Colonic mucosa (tissue), 4 donors: ENCODE measurements at regions not wholly inside any gene's neighbourhood (a gene's known extent, or its start where the extent isn't known, plus 50 kb on each side); places are given as distances from the start of the nearest gene placed in this dataset.
"Not testable (repeated sequence)": the region's sequence is repeated elsewhere in the genome, so short reads cannot be mapped to it uniquely, and the experiment has no call there.

Experiments used
- DNase-seq: peaks from one replicate; pipeline ENCODE4 v3.0.0-alpha.2; 2020
- H3K27ac ChIP-seq: fragments of 200-600 bp; one replicate; pipeline ENCODE4 v1.8.0; 2021
- H3K27me3 ChIP-seq: fragments of 200-600 bp; one replicate; pipeline ENCODE4 v1.8.0; 2021
- H3K36me3 ChIP-seq: fragments of 200-600 bp; one replicate; pipeline ENCODE4 v1.8.0; 2021
- H3K4me1 ChIP-seq: fragments of 200-600 bp; one replicate; pipeline ENCODE4 v1.8.0; 2021; ENCODE audit warnings: mild to moderate bottlenecking
- H3K4me3 ChIP-seq: fragments of 200-600 bp; one replicate; pipeline ENCODE4 v1.8.0; 2021
- H3K9ac ChIP-seq, 2 donors: one replicate each; pipeline ENCODE4 v1.7.0; 2013; ENCODE audit warnings: control low read depth in 2 of 2, low read depth in 2 of 2, low read length in 2 of 2
- H3K9me3 ChIP-seq: fragments of 200-600 bp; one replicate; pipeline ENCODE4 v1.8.0; 2021
- intact Hi-C: fragments of 100-400 bp; cut with DNase I; formaldehyde crosslinking; loops from one replicate; pipeline ENCODE4 v1.14.1; 2022
- TF ChIP-seq, protein P1 (sequence below): fragments of 200-600 bp; IDR thresholded peaks from one replicate; pipeline ENCODE4 v1.8.0; 2022; ENCODE audit warnings: antibody characterized with exemption, mild to moderate bottlenecking
- donor health status: healthy.
- donor health status: DM: no; HTN: no; CAD: no.
- donor health status: DM: no; HTN: no; CAD: no.

DNA sequence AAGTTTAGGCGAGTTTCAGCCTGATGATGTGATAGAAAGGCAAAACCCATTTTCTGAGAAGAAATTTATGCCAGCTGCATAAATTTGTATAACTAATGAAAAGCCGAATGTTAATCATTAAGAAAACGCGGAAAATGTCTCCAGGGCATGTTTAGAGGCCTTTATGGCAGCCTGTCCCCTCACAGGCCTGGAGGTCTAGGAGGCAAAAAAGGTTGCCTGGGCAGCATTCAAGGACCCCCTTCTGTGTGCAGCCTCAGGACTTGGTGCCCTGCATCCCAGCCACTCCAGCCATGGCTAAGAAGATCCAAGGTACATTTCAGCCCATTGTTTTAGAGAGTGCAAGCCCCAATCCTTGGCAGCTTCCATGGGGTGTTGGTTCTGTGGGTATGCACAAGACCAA, 614.2 kb downstream of the SLITRK5 start:
- TF ChIP-seq, protein P1, sequence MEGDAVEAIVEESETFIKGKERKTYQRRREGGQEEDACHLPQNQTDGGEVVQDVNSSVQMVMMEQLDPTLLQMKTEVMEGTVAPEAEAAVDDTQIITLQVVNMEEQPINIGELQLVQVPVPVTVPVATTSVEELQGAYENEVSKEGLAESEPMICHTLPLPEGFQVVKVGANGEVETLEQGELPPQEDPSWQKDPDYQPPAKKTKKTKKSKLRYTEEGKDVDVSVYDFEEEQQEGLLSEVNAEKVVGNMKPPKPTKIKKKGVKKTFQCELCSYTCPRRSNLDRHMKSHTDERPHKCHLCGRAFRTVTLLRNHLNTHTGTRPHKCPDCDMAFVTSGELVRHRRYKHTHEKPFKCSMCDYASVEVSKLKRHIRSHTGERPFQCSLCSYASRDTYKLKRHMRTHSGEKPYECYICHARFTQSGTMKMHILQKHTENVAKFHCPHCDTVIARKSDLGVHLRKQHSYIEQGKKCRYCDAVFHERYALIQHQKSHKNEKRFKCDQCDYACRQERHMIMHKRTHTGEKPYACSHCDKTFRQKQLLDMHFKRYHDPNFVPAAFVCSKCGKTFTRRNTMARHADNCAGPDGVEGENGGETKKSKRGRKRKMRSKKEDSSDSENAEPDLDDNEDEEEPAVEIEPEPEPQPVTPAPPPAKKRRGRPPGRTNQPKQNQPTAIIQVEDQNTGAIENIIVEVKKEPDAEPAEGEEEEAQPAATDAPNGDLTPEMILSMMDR = no peak
- intact Hi-C loops = no loop called here

DNA sequence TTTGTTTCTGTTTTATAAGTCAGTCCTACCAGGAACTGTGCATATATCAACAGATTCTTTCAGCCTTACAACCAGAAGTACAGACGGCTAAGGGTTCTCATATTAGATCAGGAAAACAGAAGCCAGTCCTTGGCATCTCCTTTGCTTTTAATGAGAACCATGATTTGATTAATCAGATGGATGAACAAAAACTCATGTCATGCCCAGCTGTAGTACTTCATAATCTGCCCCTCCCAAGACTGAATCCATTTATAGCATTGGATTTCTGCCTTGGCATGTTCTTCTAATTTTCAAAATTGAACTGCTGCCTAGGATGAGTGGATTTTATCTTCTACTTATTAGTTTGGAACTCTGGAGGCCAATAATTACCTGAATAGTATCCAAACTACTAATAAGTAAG, 617.2 kb downstream of the SLITRK5 start:
- intact Hi-C loops = no loop called here
- Histone ChIP-seq H3K9ac (no peak overlapping the region), H3K36me3 (no peaks in the 10 kb centered on the region), H3K4me3 (no peak overlapping the region), H3K27ac (no peak overlapping the region), H3K4me1 (no peaks in the 10 kb centered on the region), H3K27me3 (no peaks in the 10 kb centered on the region), H3K9me3 (no peaks in the 10 kb centered on the region)
- DNase-seq = no peak
- TF ChIP-seq, protein P1 = no peak

More for the DNA sequence above, 614.2 kb downstream of the SLITRK5 start:
- no peak overlapping the region for H3K27ac ChIP-seq
- no peaks in the 10 kb centered on the region for H3K27me3 ChIP-seq
- no peak overlapping the region for H3K4me3 ChIP-seq
- no peaks in the 10 kb centered on the region for H3K36me3 ChIP-seq
- no peaks in the 10 kb centered on the region for H3K9me3 ChIP-seq
- no peak overlapping the region for H3K9ac ChIP-seq
- no peak for DNase-seq
- H3K4me1 ChIP-seq = no peaks in the 10 kb centered on the region

DNA sequence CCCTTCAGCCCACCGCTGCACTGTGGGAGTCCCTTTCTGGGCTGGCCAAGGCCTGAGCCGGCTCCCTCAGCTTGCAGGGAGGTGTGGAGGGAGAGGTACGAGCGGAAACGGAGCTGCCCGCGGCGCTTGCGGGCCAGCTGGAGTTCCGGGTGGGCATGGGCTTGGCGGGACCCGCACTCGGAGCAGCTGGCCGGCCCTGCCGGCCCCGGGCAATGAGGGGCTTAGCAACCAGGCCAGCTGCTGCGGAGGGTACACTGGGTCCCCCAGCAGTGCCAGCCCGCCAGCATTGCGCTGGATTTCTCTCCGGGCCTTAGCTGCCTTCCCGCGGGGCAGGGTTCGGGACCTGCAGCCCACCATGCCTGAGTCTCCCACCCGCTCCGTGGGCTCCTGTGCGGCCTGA, 620.6 kb downstream of the SLITRK5 start:
- DNase-seq, H3K27me3 ChIP-seq, H3K9ac ChIP-seq, H3K27ac ChIP-seq, H3K4me1 ChIP-seq, H3K4me3 ChIP-seq, H3K36me3 ChIP-seq, intact Hi-C loops, H3K9me3 ChIP-seq: not testable (repeated sequence)

DNA sequence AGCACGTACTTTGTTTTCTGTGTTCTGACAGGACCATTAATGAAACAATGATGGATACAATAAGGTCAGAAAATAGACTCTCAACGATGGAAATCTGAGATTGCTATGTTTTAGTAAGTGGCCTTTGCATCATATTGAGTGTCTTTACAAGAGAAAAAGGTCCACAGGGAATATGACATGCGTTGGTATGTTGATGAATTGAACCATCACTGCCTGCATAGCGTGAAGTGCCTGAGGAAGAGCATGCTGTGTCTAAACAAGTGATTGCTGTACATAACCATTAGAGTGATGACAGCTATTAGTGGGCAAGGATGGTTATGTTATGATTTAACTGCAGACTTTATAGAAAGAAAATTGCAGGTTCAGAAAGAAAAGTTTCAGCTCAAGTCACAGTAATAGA, 623.2 kb downstream of the SLITRK5 start:
- TF ChIP-seq, protein P1 = no peak
- H3K4me3 ChIP-seq = no peak overlapping the region
- no peaks in the 10 kb centered on the region for H3K27me3 ChIP-seq
- no peak overlapping the region for H3K27ac ChIP-seq
- no peaks in the 10 kb centered on the region for H3K4me1 ChIP-seq
- DNase-seq = no peak
- intact Hi-C loops = no loop called here
- H3K9ac ChIP-seq = no peak overlapping the region
- no peaks in the 10 kb centered on the region for H3K9me3 ChIP-seq
- no peaks in the 10 kb centered on the region for H3K36me3 ChIP-seq

DNA sequence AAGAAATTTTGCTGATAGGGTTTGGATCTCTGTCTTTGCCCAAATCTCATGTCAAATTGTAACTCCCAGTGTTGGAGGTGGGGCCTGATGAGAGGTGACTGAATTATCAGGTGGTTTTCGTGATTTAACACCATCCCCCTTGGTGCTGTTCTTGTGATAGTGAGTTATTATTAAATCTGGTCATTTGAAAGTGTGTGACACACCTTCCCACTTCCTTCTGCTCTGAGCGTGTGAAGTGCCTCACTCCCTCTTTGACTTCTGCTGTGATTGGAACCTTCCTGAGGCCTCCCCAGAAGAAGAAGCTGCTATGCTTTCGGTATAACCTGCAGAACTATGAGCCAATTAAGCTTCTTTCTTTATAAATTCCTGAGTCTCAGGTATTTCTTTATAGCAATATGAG, 632.0 kb downstream of the SLITRK5 start:
- no peaks in the 10 kb centered on the region for H3K27me3 ChIP-seq
- H3K27ac ChIP-seq = no peak overlapping the region
- no peak for DNase-seq
- H3K9me3 ChIP-seq = no peaks in the 10 kb centered on the region
- H3K4me1 ChIP-seq = no peaks in the 10 kb centered on the region
- intact Hi-C loops = no loop called here
- TF ChIP-seq, protein P1 = no peak
- no peak overlapping the region for H3K9ac ChIP-seq
- no peak overlapping the region for H3K4me3 ChIP-seq
- H3K36me3 ChIP-seq = no peaks in the 10 kb centered on the region

DNA sequence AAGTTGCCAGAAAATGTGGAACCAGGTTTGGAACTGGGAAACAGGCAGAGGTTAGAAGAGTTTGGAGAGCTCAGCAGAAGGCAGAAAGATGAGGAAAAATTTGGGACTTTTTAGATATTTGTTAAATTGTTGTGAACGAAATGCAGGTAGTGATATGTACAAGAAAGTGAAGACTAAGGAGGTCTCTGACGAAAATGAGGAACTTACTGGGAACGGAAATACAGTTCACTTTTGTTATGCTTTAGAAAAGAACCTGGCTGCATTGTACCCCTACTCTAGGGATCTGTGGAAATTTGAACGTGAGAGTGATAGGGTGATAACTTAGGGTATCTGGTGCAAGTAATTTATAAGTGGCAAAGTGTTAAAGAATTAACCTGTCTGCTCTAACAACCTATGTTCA, 632.4 kb downstream of the SLITRK5 start:
- H3K9me3 ChIP-seq = no peaks in the 10 kb centered on the region
- H3K4me3 ChIP-seq = no peak overlapping the region
- H3K4me1 ChIP-seq = no peaks in the 10 kb centered on the region
- H3K9ac ChIP-seq = no peak overlapping the region
- no peaks in the 10 kb centered on the region for H3K36me3 ChIP-seq
- TF ChIP-seq, protein P1 = no peak
- intact Hi-C loops = no loop called here
- no peaks in the 10 kb centered on the region for H3K27me3 ChIP-seq
- H3K27ac ChIP-seq = no peak overlapping the region
- DNase-seq = no peak
